ENCODE measurements at regions not wholly inside any gene's neighbourhood (a gene's known extent, or its start where the extent isn't known, plus 50 kb on each side); places are given as distances from the start of the nearest gene placed in this dataset.
A peak's percentile ranks its signal among the peaks of the same experiment; 100 is the strongest.

- no peak for TF ChIP-seq CTCF (conservative IDR thresholded peaks at IDR 0.05; ENCODE audit: control insufficient read depth, insufficient read depth, low read depth, low read length)
- DNase-seq (ENCODE audit: low read depth): no peak
- no peak overlapping the region for H3K4me3 ChIP-seq (ENCODE audit: control insufficient read depth, low read depth, low read length)
Measured at GRCh38 chr5:159609359-159609758, 279.1 kb upstream of the IL12B start.

GRCh38 chr5:159610966-159611579, 280.8 kb upstream of the IL12B start:
- no peak for TF ChIP-seq CTCF (conservative IDR thresholded peaks at IDR 0.05; ENCODE audit: control insufficient read depth, insufficient read depth, low read depth, low read length)

GRCh38 chr5:159616952-159617351, 286.7 kb upstream of the IL12B start:
- DNase-seq (ENCODE audit: low read depth): peak; percentile 68
- no peak for TF ChIP-seq CTCF (conservative IDR thresholded peaks at IDR 0.05; ENCODE audit: control insufficient read depth, insufficient read depth, low read depth, low read length)

More at GRCh38 chr5:159610966-159611579, 280.8 kb upstream of the IL12B start:
- no peak overlapping the region for H3K4me3 ChIP-seq (ENCODE audit: control insufficient read depth, low read depth, low read length)
- no peak for DNase-seq (ENCODE audit: low read depth)

GRCh38 chr5:159619826-159620225, 289.5 kb upstream of the IL12B start:
- H3K4me3 ChIP-seq (ENCODE audit: control insufficient read depth, low read depth, low read length): no peak overlapping the region
- no peak for TF ChIP-seq CTCF (conservative IDR thresholded peaks at IDR 0.05; ENCODE audit: control insufficient read depth, insufficient read depth, low read depth, low read length)
- DNase-seq (ENCODE audit: low read depth): no peak

More at GRCh38 chr5:159616952-159617351, 286.7 kb upstream of the IL12B start:
- H3K4me3 ChIP-seq (ENCODE audit: control insufficient read depth, low read depth, low read length): no peak overlapping the region

GRCh38 chr5:159620853-159621540, 290.7 kb upstream of the IL12B start:
- DNase-seq (ENCODE audit: low read depth): no peak
- no peak overlapping the region for H3K4me3 ChIP-seq (ENCODE audit: control insufficient read depth, low read depth, low read length)
- TF ChIP-seq CTCF (conservative IDR thresholded peaks at IDR 0.05; ENCODE audit: control insufficient read depth, insufficient read depth, low read depth, low read length): no peak

- no peak for TF ChIP-seq CTCF (conservative IDR thresholded peaks at IDR 0.05; ENCODE audit: control insufficient read depth, insufficient read depth, low read depth, low read length)
- no peak for DNase-seq (ENCODE audit: low read depth)
- H3K4me3 ChIP-seq (ENCODE audit: control insufficient read depth, low read depth, low read length): no peak overlapping the region
Measured at GRCh38 chr5:159628703-159629102, 287.6 kb upstream of the ADRA1B start.

All from fibroblast of mammary gland (primary cell).